ENCODE measurements at regions not wholly inside any gene's neighbourhood (a gene's known extent, or its start where the extent isn't known, plus 50 kb on each side); places are given as distances from the start of the nearest gene placed in this dataset.

- TF ChIP-seq ZBED4 (CRISPR knock-in tag; IDR thresholded peaks at IDR 0.05; ENCODE audit: borderline replicate concordance) (no peak), ZNF576 (CRISPR knock-in tag; IDR thresholded peaks at IDR 0.05) (peak; percentile 22; the same call in 1 of the 2 replicates), HOXA7 (CRISPR knock-in tag; IDR thresholded peaks at IDR 0.05) (no peak), AGO1 (IDR thresholded peaks at IDR 0.05; ENCODE audit: low read depth, low read length, poor library complexity, severe bottlenecking) (no peak), MYC (CRISPR knock-in tag; IDR thresholded peaks at IDR 0.05; ENCODE audit: borderline replicate concordance) (0 out of 2 replicates have a peak, but pooled peaks have one; percentile 8), ARNT2 (CRISPR knock-in tag; IDR thresholded peaks at IDR 0.05; ENCODE audit: low read depth) (no peak), IRF9 (CRISPR knock-in tag; IDR thresholded peaks at IDR 0.05; ENCODE audit: borderline replicate concordance) (no peak), ELK4 (CRISPR knock-in tag; IDR thresholded peaks at IDR 0.05; ENCODE audit: borderline replicate concordance) (no peak)
These were observed 63.2 kb upstream of the GSE1 start (continued) for GRCh38 chr16:85549766-85550421.
